H9 (cell line): ENCODE measurements at regions not wholly inside any gene's neighbourhood (a gene's known extent, or its start where the extent isn't known, plus 50 kb on each side); places are given as distances from the start of the nearest gene placed in this dataset.

Source experiments
- DNase-seq: peaks from one replicate; pipeline ENCODE4 v3.0.0-alpha.2; 2017
- H2AFZ ChIP-seq: one replicate; pipeline ENCODE4 v1.6.1; 2013; ENCODE audit warnings: mild to moderate bottlenecking, low read length, control low read depth, moderate library complexity
- H2AK5ac ChIP-seq: 2 replicates; pipeline ENCODE4 v1.6.1; 2013; ENCODE audit warnings: low read length, control low read depth, mixed read lengths; ENCODE audit not compliant: insufficient read length
- H2BK120ac ChIP-seq: one replicate; pipeline ENCODE4 v1.6.1; 2013; ENCODE audit warnings: low read depth, mild to moderate bottlenecking, low read length, control low read depth, inconsistent platforms; ENCODE audit not compliant: poor library complexity, severe bottlenecking
- H2BK12ac ChIP-seq: 2 replicates; pipeline ENCODE4 v1.6.1; 2013; ENCODE audit warnings: low read length, control low read depth, mixed read lengths, low read depth; ENCODE audit not compliant: insufficient read length
- H2BK15ac ChIP-seq: 2 replicates; pipeline ENCODE4 v1.6.1; 2013; ENCODE audit warnings: low read depth, low read length, control low read depth
- H2BK20ac ChIP-seq: one replicate; pipeline ENCODE4 v1.6.1; 2013; ENCODE audit warnings: low read depth, mild to moderate bottlenecking, low read length, control low read depth, inconsistent platforms; ENCODE audit not compliant: poor library complexity, severe bottlenecking
- H2BK5ac ChIP-seq: 2 replicates; pipeline ENCODE4 v1.6.1; 2013; ENCODE audit warnings: low read length, control low read depth, mixed read lengths; ENCODE audit not compliant: insufficient read length
- H3K14ac ChIP-seq: 2 replicates; pipeline ENCODE4 v1.6.1; 2013; ENCODE audit warnings: low read length, control low read depth; ENCODE audit not compliant: insufficient read depth
- H3K18ac ChIP-seq: 2 replicates; pipeline ENCODE4 v1.6.1; 2013; ENCODE audit warnings: low read depth, mild to moderate bottlenecking, mixed read lengths, low read length, control low read depth; ENCODE audit not compliant: insufficient read length
- H3K23ac ChIP-seq: 2 replicates; pipeline ENCODE4 v1.6.1; 2013; ENCODE audit warnings: low read length, control low read depth, mixed read lengths, low read depth; ENCODE audit not compliant: insufficient read length
- H3K23me2 ChIP-seq: 2 replicates; pipeline ENCODE4 v1.6.1; 2013; ENCODE audit warnings: low read depth, mild to moderate bottlenecking, mixed read lengths, low read length, control low read depth; ENCODE audit not compliant: insufficient read length, poor library complexity, severe bottlenecking
- H3K27ac ChIP-seq: 2 replicates; pipeline ENCODE4 v1.5.1; 2013; ENCODE audit warnings: low read length, control low read depth, mixed read lengths, low read depth; ENCODE audit not compliant: insufficient read length
- H3K27me3 ChIP-seq: 2 replicates; pipeline ENCODE4 v1.6.1; 2013; ENCODE audit warnings: low read length, control low read depth, inconsistent platforms; ENCODE audit not compliant: insufficient read depth
- H3K4ac ChIP-seq: 2 replicates; pipeline ENCODE4 v1.6.1; 2013; ENCODE audit warnings: low read depth, mild to moderate bottlenecking, control low read depth, inconsistent platforms, low read length, moderate library complexity
- H3K4me1 ChIP-seq: 2 replicates; pipeline ENCODE4 v1.6.1; 2013; ENCODE audit warnings: low read length, control low read depth, inconsistent platforms; ENCODE audit not compliant: insufficient read depth
- H3K4me2 ChIP-seq: 2 replicates; pipeline ENCODE4 v1.6.1; 2013; ENCODE audit warnings: low read length, control low read depth, mixed read lengths; ENCODE audit not compliant: insufficient read length, insufficient read depth
- H3K56ac ChIP-seq: 2 replicates; pipeline ENCODE4 v1.6.1; 2013; ENCODE audit warnings: low read depth, mild to moderate bottlenecking, mixed read lengths, low read length, control low read depth; ENCODE audit not compliant: insufficient read length
- H3K79me1 ChIP-seq: 2 replicates; pipeline ENCODE4 v1.6.1; 2013; ENCODE audit warnings: low read depth, mild to moderate bottlenecking, moderate library complexity, low read length, control low read depth, inconsistent platforms; ENCODE audit not compliant: insufficient read depth, poor library complexity, severe bottlenecking
- H3K79me2 ChIP-seq: 2 replicates; pipeline ENCODE4 v1.6.1; 2013; ENCODE audit warnings: low read length, control low read depth, inconsistent platforms; ENCODE audit not compliant: insufficient read depth
- H3K9ac ChIP-seq: 2 replicates; pipeline ENCODE4 v1.6.1; 2013; ENCODE audit warnings: low read length, control low read depth, mixed read lengths; ENCODE audit not compliant: insufficient read length; ENCODE audit errors: extremely low read depth
- H3K9me3 ChIP-seq: one replicate; pipeline ENCODE4 v1.6.1; 2013; ENCODE audit warnings: low read depth, low read length, inconsistent platforms; ENCODE audit not compliant: control insufficient read depth
- H3T11ph ChIP-seq: one replicate; pipeline ENCODE4 v1.6.1; 2013; ENCODE audit warnings: mild to moderate bottlenecking, low read length, control low read depth, inconsistent platforms
- H4K20me1 ChIP-seq: one replicate; pipeline ENCODE4 v1.6.1; 2013; ENCODE audit not compliant: control insufficient read depth, insufficient read length, insufficient read depth
- H4K5ac ChIP-seq: 2 replicates; pipeline ENCODE4 v1.6.1; 2013; ENCODE audit warnings: low read depth, mild to moderate bottlenecking, mixed read lengths, low read length, control low read depth; ENCODE audit not compliant: insufficient read length
- H4K8ac ChIP-seq: replicated peaks from 2 replicates; pipeline ENCODE4 v1.6.1; 2013; ENCODE audit warnings: low read length, control low read depth, mixed read lengths, low read depth; ENCODE audit not compliant: insufficient read length
- H4K91ac ChIP-seq: 2 replicates; pipeline ENCODE4 v1.6.1; 2013; ENCODE audit warnings: low read depth, mild to moderate bottlenecking, moderate library complexity, mixed read lengths, low read length, control low read depth; ENCODE audit not compliant: insufficient read length
- H3K27ac Mint-ChIP-seq, 3 experiments: 2 replicates in 2 of 3; 3 replicates in 1 of 3; pipeline ENCODE4 v1.8.0; 2020 to 2021; ENCODE audit warnings: mixed read lengths in 3 of 3, mild to moderate bottlenecking in 1 of 3, moderate library complexity in 1 of 3
- H3K27me3 Mint-ChIP-seq: 2 replicates; pipeline ENCODE4 v1.8.0; 2021; ENCODE audit warnings: low read depth, mild to moderate bottlenecking, moderate library complexity, mixed read lengths
- H3K36me3 Mint-ChIP-seq, 3 experiments: 2 replicates in 2 of 3; 3 replicates in 1 of 3; pipeline ENCODE4 v1.8.0; 2020 to 2021; ENCODE audit warnings: low read depth in 3 of 3, mixed read lengths in 3 of 3; ENCODE audit not compliant: insufficient read depth in 1 of 3
- H3K4me1 Mint-ChIP-seq, 2 experiments: 2 replicates each; pipeline ENCODE4 v1.8.0; 2020; ENCODE audit warnings: mixed read lengths in 2 of 2
- H3K4me3 Mint-ChIP-seq, 2 experiments: 2 replicates in 1 of 2; 3 replicates in 1 of 2; pipeline ENCODE4 v1.8.0; 2020 to 2021; ENCODE audit warnings: mild to moderate bottlenecking in 2 of 2, mixed read lengths in 2 of 2, moderate library complexity in 1 of 2
- H3K9me3 Mint-ChIP-seq, 2 experiments: 2 replicates in 1 of 2; 3 replicates in 1 of 2; pipeline ENCODE4 v1.8.0; 2020; ENCODE audit warnings: mild to moderate bottlenecking in 2 of 2, mixed read lengths in 2 of 2, moderate library complexity in 1 of 2
- WGBS: extraction: QIAGEN DNeasy Blood & Tissue Kit; methylation state at CpG from one replicate; pipeline ENCODE4 v1.1.7; 2013; ENCODE audit warnings: missing lambda C conversion rate, low lambda C conversion rate, mixed read lengths; ENCODE audit not compliant: insufficient read length; ENCODE audit errors: extremely low coverage; 5-methylcytosine and 5-hydroxymethylcytosine counted together
- TF ChIP-seq, protein P1 (sequence below): fragments of 200-600 bp; sonication (generic); conservative IDR thresholded peaks from 3 replicates; pipeline ENCODE4 v1.8.0; 2021; ENCODE audit warnings: antibody characterized with exemption, mild to moderate bottlenecking

DNA sequence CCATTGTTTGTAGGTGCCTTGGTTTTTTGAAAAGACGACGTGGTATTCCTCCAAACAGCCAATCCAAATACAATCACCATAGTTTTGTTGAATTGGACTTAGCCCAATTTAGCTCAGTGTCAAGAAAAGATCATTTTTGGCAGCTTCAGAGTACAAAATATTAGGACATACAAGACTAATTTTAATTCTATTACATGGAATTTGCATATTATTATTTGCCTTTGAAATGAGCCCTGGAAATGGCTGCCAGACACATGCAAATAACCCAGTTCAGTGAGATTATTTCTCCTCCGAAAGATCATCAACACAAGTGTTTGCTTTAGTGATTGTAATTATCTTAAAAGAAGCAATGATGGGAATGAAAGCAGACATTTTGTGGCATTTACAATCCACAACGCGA is 89.3 kb downstream of the PLK2 start:
- H3K4ac ChIP-seq, result no peak overlapping the region
- no peak overlapping the region for H3K18ac ChIP-seq
- no CpG with 5 or more reads among the region's 5 CpGs for WGBS
- no peak overlapping the region for H4K91ac ChIP-seq
- no peak overlapping the region for H4K8ac ChIP-seq
- H2BK15ac ChIP-seq, result no peak overlapping the region
- H3K27me3 Mint-ChIP-seq, result no peaks in the 10 kb centered on the region
- no peak overlapping the region for H2AFZ ChIP-seq
- no peak overlapping the region for H3K4me2 ChIP-seq
- H3T11ph ChIP-seq, result no peak overlapping the region
- H3K9ac ChIP-seq, result no peak overlapping the region
- H2AK5ac ChIP-seq, result no peak overlapping the region
- H3K27ac ChIP-seq, result no peak overlapping the region
- no peak overlapping the region for H2BK120ac ChIP-seq
- H2BK12ac ChIP-seq, result no peak overlapping the region
- no peaks in the 10 kb centered on the region for H3K23me2 ChIP-seq
- H2BK5ac ChIP-seq, result no peak overlapping the region
- H3K9me3 Mint-ChIP-seq, result peaks cover 8 to 18% of the 10 kb centered on the region in 2 experiments; a peak in 4 of 5 replicates
- no peaks in the 10 kb centered on the region for H3K9me3 ChIP-seq
- peaks cover 2 to 7% (median 4%) of the 10 kb centered on the region in 3 experiments; a peak in 4 of 7 replicates for H3K36me3 Mint-ChIP-seq
- no peak overlapping the region for H3K23ac ChIP-seq
- H2BK20ac ChIP-seq, result no peak overlapping the region
- H3K79me2 ChIP-seq, result no peaks in the 10 kb centered on the region
- no peak overlapping the region for H3K4me3 Mint-ChIP-seq
- no peaks in the 10 kb centered on the region for H4K20me1 ChIP-seq
- H3K27ac Mint-ChIP-seq, result peak overlapping the region in 2 of 3 experiments; percentile 45 to 78; a peak in 2 of 7 replicates
- TF ChIP-seq, protein P1, sequence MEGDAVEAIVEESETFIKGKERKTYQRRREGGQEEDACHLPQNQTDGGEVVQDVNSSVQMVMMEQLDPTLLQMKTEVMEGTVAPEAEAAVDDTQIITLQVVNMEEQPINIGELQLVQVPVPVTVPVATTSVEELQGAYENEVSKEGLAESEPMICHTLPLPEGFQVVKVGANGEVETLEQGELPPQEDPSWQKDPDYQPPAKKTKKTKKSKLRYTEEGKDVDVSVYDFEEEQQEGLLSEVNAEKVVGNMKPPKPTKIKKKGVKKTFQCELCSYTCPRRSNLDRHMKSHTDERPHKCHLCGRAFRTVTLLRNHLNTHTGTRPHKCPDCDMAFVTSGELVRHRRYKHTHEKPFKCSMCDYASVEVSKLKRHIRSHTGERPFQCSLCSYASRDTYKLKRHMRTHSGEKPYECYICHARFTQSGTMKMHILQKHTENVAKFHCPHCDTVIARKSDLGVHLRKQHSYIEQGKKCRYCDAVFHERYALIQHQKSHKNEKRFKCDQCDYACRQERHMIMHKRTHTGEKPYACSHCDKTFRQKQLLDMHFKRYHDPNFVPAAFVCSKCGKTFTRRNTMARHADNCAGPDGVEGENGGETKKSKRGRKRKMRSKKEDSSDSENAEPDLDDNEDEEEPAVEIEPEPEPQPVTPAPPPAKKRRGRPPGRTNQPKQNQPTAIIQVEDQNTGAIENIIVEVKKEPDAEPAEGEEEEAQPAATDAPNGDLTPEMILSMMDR, result no peak
- H3K4me1 ChIP-seq, result no peaks in the 10 kb centered on the region
- no peak for DNase-seq
- no peak overlapping the region for H3K56ac ChIP-seq
- no peaks in the 10 kb centered on the region for H3K79me1 ChIP-seq
- H4K5ac ChIP-seq, result no peak overlapping the region
- H3K27me3 ChIP-seq, result no peaks in the 10 kb centered on the region
- peaks cover 9 to 11% of the 10 kb centered on the region in 2 experiments for H3K4me1 Mint-ChIP-seq
- H3K14ac ChIP-seq, result no peak overlapping the region
